Endothelial cell of umbilical vein (primary cell): ENCODE measurements at regions not wholly inside any gene's neighbourhood (a gene's known extent, or its start where the extent isn't known, plus 50 kb on each side); places are given as distances from the start of the nearest gene placed in this dataset.

ENCODE experiments used
- BruUV-seq: library from RNA; stranded (reverse); fragments of 400-500 nt; replicated peaks from 2 replicates; lab custom pipeline; 2021; lab: Mats Ljungman, UMichigan
- CTCF ChIA-PET: fragments of 300-600, 350-600 bp; sonication (Branson Sonifier 250); formaldehyde crosslinking; loops from one replicate; lab custom pipeline; 2021; ENCODE audit warnings: antibody characterized with exemption, inconsistent platforms; lab: Charles Lee
- POLR2A ChIA-PET: fragments of 300-600, 350-600 bp; sonication (Branson Sonifier 250); formaldehyde crosslinking; loops from one replicate; lab custom pipeline; 2021; ENCODE audit warnings: antibody characterized with exemption, inconsistent platforms; lab: Charles Lee
- DNase-seq: peaks from one replicate; pipeline ENCODE4 v3.0.0-alpha.2; 2011; ENCODE audit warnings: low read depth, low spot score
- FAIRE-seq: peaks from 2 replicates; lab custom pipeline; 2011; peaks lifted over from hg19 to GRCh38; lab: Jason Lieb, UNC
- H2AFZ ChIP-seq: 2 replicates; pipeline ENCODE4 v1.6.0; 2012; ENCODE audit warnings: low read depth, low read length, control low read depth, inconsistent platforms
- H3K27ac ChIP-seq: 2 replicates; pipeline ENCODE4 v1.5.1; 2011; ENCODE audit warnings: low read depth, mild to moderate bottlenecking, control low read depth, low read length, moderate library complexity; ENCODE audit not compliant: insufficient read depth
- H3K27me3 ChIP-seq, 2 experiments: 2 replicates each; pipeline versions ENCODE4 v1.6.0 to v1.6.1; 2011; ENCODE audit warnings: low read length in 2 of 2, mixed read lengths in 1 of 2; ENCODE audit not compliant: control insufficient read depth in 2 of 2, insufficient read depth in 2 of 2
- H3K36me3 ChIP-seq, 2 experiments: 2 replicates in 1 of 2; 3 replicates in 1 of 2; pipeline ENCODE4 v1.5.1; 2011; ENCODE audit warnings: low read length in 2 of 2, mild to moderate bottlenecking in 1 of 2, moderate library complexity in 1 of 2; ENCODE audit not compliant: control insufficient read depth in 2 of 2, insufficient read depth in 2 of 2; ENCODE audit errors: extremely low read depth in 1 of 2
- H3K4me1 ChIP-seq: 3 replicates; pipeline ENCODE4 v1.5.1; 2011; ENCODE audit warnings: mild to moderate bottlenecking, low read length; ENCODE audit not compliant: control insufficient read depth, insufficient read depth; ENCODE audit errors: extremely low read depth
- H3K4me2 ChIP-seq: 2 replicates; pipeline ENCODE4 v1.6.1; 2011; ENCODE audit warnings: low read length, control low read depth, mixed read lengths; ENCODE audit not compliant: insufficient read depth
- H3K4me3 ChIP-seq, 3 experiments: fragments of 200-600 bp in 1 of 3; sonication (generic), shearing (Covaris generic) in 1 of 3; replicated peaks in 1 of 3; 2 replicates each; pipeline ENCODE4 v1.5.1; 2011 to 2016; ENCODE audit warnings: control low read depth in 3 of 3, low read length in 3 of 3, mild to moderate bottlenecking in 2 of 3, inconsistent platforms in 1 of 3, low read depth in 1 of 3, moderate library complexity in 1 of 3; ENCODE audit not compliant: insufficient read depth in 1 of 3
- H3K79me2 ChIP-seq: 2 replicates; pipeline ENCODE4 v1.6.0; 2012; ENCODE audit warnings: low read length, inconsistent platforms; ENCODE audit not compliant: control insufficient read depth, insufficient read depth
- H3K9ac ChIP-seq: replicated peaks from 2 replicates; pipeline ENCODE3; 2011; ENCODE audit warnings: low read length, control low read depth; ENCODE audit not compliant: insufficient read depth; ENCODE audit errors: extremely low read depth
- H3K9me1 ChIP-seq: replicated peaks from 3 replicates; pipeline ENCODE4 v1.6.0; 2011; ENCODE audit warnings: mild to moderate bottlenecking, low read length; ENCODE audit not compliant: control insufficient read depth, insufficient read depth; ENCODE audit errors: extremely low read depth
- H3K9me3 ChIP-seq: replicated peaks from 2 replicates; pipeline ENCODE4 v1.5.1; 2012; ENCODE audit warnings: low read length, inconsistent platforms; ENCODE audit not compliant: control insufficient read depth, insufficient read depth
- H4K20me1 ChIP-seq: replicated peaks from 2 replicates; pipeline ENCODE3; 2011; ENCODE audit warnings: mild to moderate bottlenecking, low read length; ENCODE audit not compliant: control insufficient read depth, insufficient read depth; ENCODE audit errors: extremely low read depth
- CTCF ChIP-seq, 2 donors: IDR thresholded peaks; 1 replicate in 1 of 2; 2 replicates in 1 of 2; pipeline ENCODE4 v1.5.1; 2011; ENCODE audit warnings: low read length in 2 of 2, mild to moderate bottlenecking in 2 of 2, moderate library complexity in 2 of 2, control low read depth in 1 of 2, inconsistent platforms in 1 of 2, low read depth in 1 of 2; ENCODE audit not compliant: insufficient read depth in 1 of 2; ENCODE audit errors: extremely low read depth in 1 of 2
- EZH2 ChIP-seq: IDR thresholded peaks from 2 replicates; pipeline ENCODE4 v1.6.1; 2012; ENCODE audit warnings: borderline replicate concordance, low read depth, mild to moderate bottlenecking, moderate library complexity, low read length, inconsistent platforms; ENCODE audit not compliant: severe bottlenecking
- FOS ChIP-seq: IDR thresholded peaks from 2 replicates; pipeline ENCODE4 v1.6.1; 2011; ENCODE audit warnings: mild to moderate bottlenecking, low read length, moderate library complexity, borderline replicate concordance; ENCODE audit not compliant: insufficient read depth
- GATA2 ChIP-seq: IDR thresholded peaks from 2 replicates; pipeline ENCODE4 v1.7.0; 2011; ENCODE audit warnings: low read depth, mild to moderate bottlenecking, moderate library complexity, mixed read lengths, low read length; ENCODE audit not compliant: insufficient read length, insufficient read depth
- JUN ChIP-seq: IDR thresholded peaks from 2 replicates; pipeline ENCODE4 v1.6.1; 2011; ENCODE audit warnings: borderline replicate concordance, low read depth; ENCODE audit not compliant: insufficient read length, insufficient read depth
- MAX ChIP-seq: IDR thresholded peaks from 2 replicates; pipeline ENCODE4 v1.6.1; 2011; ENCODE audit not compliant: insufficient read depth, insufficient read length
- MYC ChIP-seq: IDR thresholded peaks from one replicate; pipeline ENCODE4 v1.6.1; 2011; ENCODE audit warnings: mild to moderate bottlenecking, low read depth, low read length
- POLR2A ChIP-seq: IDR thresholded peaks from 2 replicates; pipeline ENCODE4 v1.6.1; 2012; ENCODE audit warnings: low read depth, mild to moderate bottlenecking, control low read depth, low read length
- POLR2AphosphoS5 ChIP-seq: IDR thresholded peaks from 2 replicates; pipeline ENCODE4 v1.6.1; 2012; ENCODE audit warnings: low read depth, mild to moderate bottlenecking, control low read depth, low read length, moderate library complexity; ENCODE audit not compliant: insufficient read depth
- dilution Hi-C: fragments of 300-500 bp; cut with MboI; formaldehyde crosslinking; loops from one replicate; pipeline ENCODE4 v1.15.0; 2019; ENCODE audit warnings: low sequenced_read_pairs; ENCODE audit not compliant: extremely low pct_ligation_motif_present
- intact Hi-C: fragments of 100-400 bp; cut with micrococcal nuclease; formaldehyde crosslinking; loops from one replicate; pipeline ENCODE4 v1.10.0; 2022

- intact Hi-C loops, result no loop called here
- no peak overlapping the region for H3K4me3 ChIP-seq
- DNase-seq (peak; percentile 69), FAIRE-seq (peak; percentile 18)
- no peaks in the 10 kb centered on the region for H3K9me3 ChIP-seq
- POLR2A ChIA-PET, result no interaction called here
- peaks cover 0 to 2% of the 10 kb centered on the region in 2 experiments for H3K27me3 ChIP-seq
- TF ChIP-seq POLR2A (no peak), FOS (no peak), GATA2 (no peak), EZH2 (no peak), JUN (no peak), MYC (no peak), POLR2AphosphoS5 (no peak), CTCF (IDR thresholded peaks at IDR 0.05; ENCODE audit: extremely low read depth in 1 of 2, insufficient read depth in 1 of 2, low read depth in 1 of 2, low read length in 2 of 2) (no peak), MAX (no peak)
- no peaks in the 10 kb centered on the region for H3K79me2 ChIP-seq
- H4K20me1 ChIP-seq, result no peaks in the 10 kb centered on the region
- H3K9me1 ChIP-seq, result no peaks in the 10 kb centered on the region
- H3K4me1 ChIP-seq, result no peaks in the 10 kb centered on the region
- no peaks in the 10 kb centered on the region for H3K36me3 ChIP-seq
- no peak overlapping the region for H3K9ac ChIP-seq
- CTCF ChIA-PET, result interaction anchor here (0.9 kb wide), 1 partner anchor 345 kb away, joined by 3 read pairs; no protein-coding TSS in a partner anchor
- H3K27ac ChIP-seq, result no peak overlapping the region
- dilution Hi-C loops, result no loop called here
- H2AFZ ChIP-seq, result no peak overlapping the region
- H3K4me2 ChIP-seq, result no peak overlapping the region
- BruUV-seq, result no TSS peak
Observed at GRCh38 chr1:169003864-169004516, 102.5 kb upstream of the ATP1B1 start.
